ENCODE measurements at regions not wholly inside any gene's neighbourhood (a gene's known extent, or its start where the extent isn't known, plus 50 kb on each side); places are given as distances from the start of the nearest gene placed in this dataset.
A peak's percentile ranks its signal among the peaks of the same experiment; 100 is the strongest.

DNA sequence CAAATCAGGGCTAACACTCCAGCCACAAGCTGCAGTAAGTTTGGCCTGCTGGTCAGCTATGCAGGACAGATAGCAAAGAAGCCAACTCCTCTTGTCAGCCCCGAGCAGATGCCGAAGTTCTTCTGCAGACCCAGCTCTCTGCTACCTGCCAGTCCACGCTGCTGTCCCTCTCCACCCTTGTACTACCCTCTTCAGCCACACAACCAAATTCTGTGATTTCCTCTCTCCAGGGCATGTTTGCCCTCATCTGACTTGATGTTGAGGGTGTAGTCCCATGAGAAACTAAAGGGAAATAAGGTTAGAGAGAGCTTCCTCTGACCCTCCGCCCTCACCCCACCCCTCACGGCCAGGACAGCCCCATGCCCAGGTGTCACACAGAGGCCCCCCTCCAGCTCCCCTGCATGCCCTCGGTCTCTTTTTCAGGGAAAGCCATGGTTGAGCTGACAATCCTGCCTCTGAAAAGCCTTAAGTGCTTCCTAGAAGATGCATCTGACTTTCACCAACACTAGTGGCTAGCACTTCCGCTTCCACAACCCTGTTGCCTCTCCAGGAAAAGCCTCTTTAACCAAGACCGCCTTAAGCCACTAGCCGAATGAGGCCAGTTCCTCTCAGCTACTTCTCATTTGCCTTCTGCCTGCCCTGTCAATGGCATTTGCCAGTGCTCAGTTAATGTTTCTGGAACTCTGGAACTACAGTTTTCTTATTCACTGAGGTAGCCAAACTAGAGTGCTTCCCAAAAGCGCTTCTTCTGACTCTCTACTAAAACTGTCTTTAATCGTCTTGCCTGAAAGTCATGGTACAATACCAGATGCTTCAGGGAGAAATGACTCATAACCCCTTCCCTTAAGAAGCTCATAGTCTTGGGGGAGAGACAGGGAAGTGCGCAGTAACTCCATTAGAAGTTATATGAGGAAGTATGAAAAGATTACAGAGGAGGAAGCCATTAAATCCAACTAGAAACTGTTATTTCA is 300.4 kb upstream of the STT3B start:
- no peak overlapping the region for H3K4me3 ChIP-seq (replicated peaks in 1 of 2; ENCODE audit: low read depth in 2 of 2, low read length in 2 of 2)
- TF ChIP-seq, protein P1, sequence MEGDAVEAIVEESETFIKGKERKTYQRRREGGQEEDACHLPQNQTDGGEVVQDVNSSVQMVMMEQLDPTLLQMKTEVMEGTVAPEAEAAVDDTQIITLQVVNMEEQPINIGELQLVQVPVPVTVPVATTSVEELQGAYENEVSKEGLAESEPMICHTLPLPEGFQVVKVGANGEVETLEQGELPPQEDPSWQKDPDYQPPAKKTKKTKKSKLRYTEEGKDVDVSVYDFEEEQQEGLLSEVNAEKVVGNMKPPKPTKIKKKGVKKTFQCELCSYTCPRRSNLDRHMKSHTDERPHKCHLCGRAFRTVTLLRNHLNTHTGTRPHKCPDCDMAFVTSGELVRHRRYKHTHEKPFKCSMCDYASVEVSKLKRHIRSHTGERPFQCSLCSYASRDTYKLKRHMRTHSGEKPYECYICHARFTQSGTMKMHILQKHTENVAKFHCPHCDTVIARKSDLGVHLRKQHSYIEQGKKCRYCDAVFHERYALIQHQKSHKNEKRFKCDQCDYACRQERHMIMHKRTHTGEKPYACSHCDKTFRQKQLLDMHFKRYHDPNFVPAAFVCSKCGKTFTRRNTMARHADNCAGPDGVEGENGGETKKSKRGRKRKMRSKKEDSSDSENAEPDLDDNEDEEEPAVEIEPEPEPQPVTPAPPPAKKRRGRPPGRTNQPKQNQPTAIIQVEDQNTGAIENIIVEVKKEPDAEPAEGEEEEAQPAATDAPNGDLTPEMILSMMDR (IDR thresholded peaks at IDR 0.05; ENCODE audit: low read depth, low read length), result no peak
- DNase-seq (ENCODE audit: low read depth in 2 of 2), result peak in 1 of 2 donors; percentile 53

DNA sequence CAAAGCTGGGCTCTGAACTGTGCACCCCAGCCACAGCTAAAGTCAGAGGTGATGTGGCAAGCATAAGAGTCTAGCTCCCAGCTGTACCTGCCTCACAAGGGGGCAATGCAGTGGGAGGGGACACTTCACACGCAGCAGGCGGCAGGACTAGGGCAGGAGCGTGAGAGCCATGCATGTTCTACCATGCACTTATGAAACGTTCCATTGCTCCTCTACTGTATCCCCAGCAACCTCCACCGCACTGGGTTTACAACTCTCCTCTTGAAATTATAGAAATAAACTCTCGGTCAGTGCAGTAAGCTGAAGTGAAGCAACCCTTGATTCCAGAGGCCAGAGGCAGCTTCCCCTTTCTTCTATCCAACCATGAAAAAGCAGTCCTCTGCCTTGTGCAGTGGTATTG is 298.6 kb upstream of the STT3B start:
- TF ChIP-seq, protein P1 (IDR thresholded peaks at IDR 0.05; ENCODE audit: low read depth, low read length), result no peak
- DNase-seq (ENCODE audit: low read depth in 2 of 2), result no peak

DNA sequence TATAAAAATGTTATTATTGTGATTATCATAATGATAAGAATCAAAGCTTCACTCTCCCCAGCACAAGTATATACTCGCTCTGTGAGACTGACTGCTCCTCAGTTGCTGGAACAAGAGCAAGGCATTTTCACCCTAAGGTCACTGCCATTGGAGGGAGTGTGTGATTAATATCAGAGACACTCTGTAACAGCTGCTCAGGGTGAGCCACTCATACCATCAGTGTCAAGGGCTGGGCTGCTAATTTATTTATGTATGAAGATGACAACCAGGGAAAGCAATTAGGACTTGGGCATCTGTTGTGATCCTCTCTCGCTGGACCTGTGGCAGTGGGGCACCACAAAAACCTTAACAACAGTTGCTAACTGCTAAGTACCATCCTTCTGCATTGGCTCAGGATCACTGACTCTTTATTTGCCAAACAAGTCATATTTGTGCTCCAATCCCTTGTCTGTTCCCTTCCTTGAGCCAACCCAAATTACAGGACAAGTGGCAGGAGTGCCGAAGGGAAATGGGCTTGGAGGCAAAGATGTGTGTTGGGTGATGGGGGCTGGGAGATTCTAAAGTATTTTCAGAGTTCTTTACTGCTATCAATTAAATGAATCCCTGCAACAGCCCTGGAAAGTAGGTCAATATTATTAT is 297.5 kb upstream of the STT3B start:
- no peak overlapping the region for H3K4me3 ChIP-seq (replicated peaks in 1 of 2; ENCODE audit: low read depth in 2 of 2, low read length in 2 of 2)
- TF ChIP-seq, protein P1 (IDR thresholded peaks at IDR 0.05; ENCODE audit: low read depth, low read length), result no peak
- no peak for DNase-seq (ENCODE audit: low read depth in 2 of 2)

More for the DNA sequence above, 298.6 kb upstream of the STT3B start:
- H3K4me3 ChIP-seq (replicated peaks in 1 of 2; ENCODE audit: low read depth in 2 of 2, low read length in 2 of 2), result no peak overlapping the region

GRCh38 chr3:31237887-31238286 is 294.8 kb upstream of the STT3B start:
- H3K4me3 ChIP-seq (replicated peaks in 1 of 2; ENCODE audit: low read depth in 2 of 2, low read length in 2 of 2), result no peak overlapping the region
- no peak for DNase-seq (ENCODE audit: low read depth in 2 of 2)
- TF ChIP-seq, protein P1 (IDR thresholded peaks at IDR 0.05; ENCODE audit: low read depth, low read length), result no peak

- TF ChIP-seq, protein P1 (IDR thresholded peaks at IDR 0.05; ENCODE audit: low read depth, low read length), result no peak
- DNase-seq (ENCODE audit: low read depth in 2 of 2), result no peak
- H3K4me3 ChIP-seq (replicated peaks in 1 of 2; ENCODE audit: low read depth in 2 of 2, low read length in 2 of 2), result no peak overlapping the region
Observed at GRCh38 chr3:31240013-31240412, 292.7 kb upstream of the STT3B start.

- TF ChIP-seq, protein P1 (IDR thresholded peaks at IDR 0.05; ENCODE audit: low read depth, low read length), result no peak
- no peak for DNase-seq (ENCODE audit: low read depth in 2 of 2)
- H3K4me3 ChIP-seq (replicated peaks in 1 of 2; ENCODE audit: low read depth in 2 of 2, low read length in 2 of 2), result no peak overlapping the region
Observed at GRCh38 chr3:31240466-31240865, 292.3 kb upstream of the STT3B start.

All from cardiac fibroblast (primary cell).